Vagina (tissue), 2 donors: ENCODE measurements at regions not wholly inside any gene's neighbourhood (a gene's known extent, or its start where the extent isn't known, plus 50 kb on each side); places are given as distances from the start of the nearest gene placed in this dataset.

Experiments used
- DNase-seq, 2 donors: peaks; one replicate each; pipeline ENCODE4 v3.0.0-alpha.2; 2017; ENCODE audit errors: extremely low spot score in 2 of 2
- H3K27ac ChIP-seq: fragments of 200-600 bp; sonication (generic); one replicate; pipeline ENCODE4 v1.5.1; 2019
- H3K27me3 ChIP-seq: fragments of 200-600 bp; sonication (generic); one replicate; pipeline ENCODE4 v1.5.1; 2019
- H3K36me3 ChIP-seq, 2 donors: fragments of 200-600 bp; sonication (generic); one replicate each; pipeline ENCODE4 v1.5.1; 2017 to 2019
- H3K4me1 ChIP-seq: fragments of 200-600 bp; sonication (generic); one replicate; pipeline ENCODE4 v1.5.1; 2019
- H3K4me3 ChIP-seq, 2 donors: fragments of 200-600 bp; sonication (generic); 1 replicate in 1 of 2; 2 replicates in 1 of 2; pipeline ENCODE4 v1.5.1; 2016 to 2019
- H3K9me3 ChIP-seq: fragments of 200-600 bp; sonication (generic); one replicate; pipeline ENCODE4 v1.5.1; 2019
- POLR2A ChIP-seq, 2 donors: fragments of 450-650 bp; IDR thresholded peaks; one replicate each; pipeline ENCODE4 v1.6.1; 2017; ENCODE audit warnings: antibody characterized with exemption in 2 of 2, mild to moderate bottlenecking in 2 of 2, moderate library complexity in 2 of 2
- POLR2AphosphoS5 ChIP-seq, 2 donors: sonication (generic); formaldehyde crosslinking; IDR thresholded peaks; one replicate each; pipeline ENCODE4 v1.9.0; 2017; ENCODE audit warnings: antibody characterized with exemption in 2 of 2, mild to moderate bottlenecking in 2 of 2, low read depth in 1 of 2; ENCODE audit not compliant: insufficient read depth in 1 of 2
- intact Hi-C: fragments of 100-400 bp; cut with DNase I; formaldehyde crosslinking; loops from one replicate; pipeline ENCODE4 v1.15.1; 2023
- TF ChIP-seq, protein P1 (sequence below), 3 experiments: fragments of 450-650 bp in 2 of 3; fragments of 200-600 bp in 1 of 3; sonication (generic) in 1 of 3; IDR thresholded peaks; one replicate each; pipeline ENCODE4 v1.5.1; 2017 to 2019; ENCODE audit warnings: antibody characterized with exemption in 3 of 3, mild to moderate bottlenecking in 2 of 3, moderate library complexity in 2 of 3

DNA sequence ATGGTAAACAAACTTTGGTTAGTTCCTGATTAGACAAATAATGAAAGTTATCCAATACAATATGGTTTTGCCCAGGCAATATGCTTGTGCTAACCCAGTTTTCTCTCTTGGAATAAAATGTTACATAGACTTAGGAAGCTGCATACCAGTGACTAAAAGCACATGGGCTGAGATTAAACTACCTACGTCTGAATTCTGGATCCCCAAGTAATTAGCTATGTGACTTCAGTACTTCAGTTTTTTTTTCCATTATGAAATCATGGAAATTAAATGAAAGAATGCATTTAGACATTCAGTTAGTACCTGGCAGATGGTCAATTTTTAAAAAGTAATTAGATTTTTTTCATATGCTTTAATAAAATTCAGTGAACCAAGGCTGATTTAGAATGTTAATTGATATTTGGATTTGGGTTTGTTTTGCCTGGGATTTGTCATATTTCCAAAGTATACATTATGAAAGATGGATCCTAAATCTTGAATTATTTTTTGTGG is 213.9 kb downstream of the PTH2R start:
- Histone ChIP-seq H3K9me3 (no peaks in the 10 kb centered on the region), H3K27me3 (no peaks in the 10 kb centered on the region), H3K4me1 (no peaks in the 10 kb centered on the region), H3K4me3 (no peak overlapping the region), H3K27ac (no peak overlapping the region), H3K36me3 (no peaks in the 10 kb centered on the region)
- TF ChIP-seq, protein P1, sequence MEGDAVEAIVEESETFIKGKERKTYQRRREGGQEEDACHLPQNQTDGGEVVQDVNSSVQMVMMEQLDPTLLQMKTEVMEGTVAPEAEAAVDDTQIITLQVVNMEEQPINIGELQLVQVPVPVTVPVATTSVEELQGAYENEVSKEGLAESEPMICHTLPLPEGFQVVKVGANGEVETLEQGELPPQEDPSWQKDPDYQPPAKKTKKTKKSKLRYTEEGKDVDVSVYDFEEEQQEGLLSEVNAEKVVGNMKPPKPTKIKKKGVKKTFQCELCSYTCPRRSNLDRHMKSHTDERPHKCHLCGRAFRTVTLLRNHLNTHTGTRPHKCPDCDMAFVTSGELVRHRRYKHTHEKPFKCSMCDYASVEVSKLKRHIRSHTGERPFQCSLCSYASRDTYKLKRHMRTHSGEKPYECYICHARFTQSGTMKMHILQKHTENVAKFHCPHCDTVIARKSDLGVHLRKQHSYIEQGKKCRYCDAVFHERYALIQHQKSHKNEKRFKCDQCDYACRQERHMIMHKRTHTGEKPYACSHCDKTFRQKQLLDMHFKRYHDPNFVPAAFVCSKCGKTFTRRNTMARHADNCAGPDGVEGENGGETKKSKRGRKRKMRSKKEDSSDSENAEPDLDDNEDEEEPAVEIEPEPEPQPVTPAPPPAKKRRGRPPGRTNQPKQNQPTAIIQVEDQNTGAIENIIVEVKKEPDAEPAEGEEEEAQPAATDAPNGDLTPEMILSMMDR (IDR thresholded peaks at IDR 0.05): no peak
- TF ChIP-seq POLR2A (IDR thresholded peaks at IDR 0.05): no peak
- no peak for TF ChIP-seq POLR2AphosphoS5 (IDR thresholded peaks at IDR 0.05; ENCODE audit: insufficient read depth in 1 of 2, low read depth in 1 of 2)
- intact Hi-C loops: no loop called here
- DNase-seq: no peak

DNA sequence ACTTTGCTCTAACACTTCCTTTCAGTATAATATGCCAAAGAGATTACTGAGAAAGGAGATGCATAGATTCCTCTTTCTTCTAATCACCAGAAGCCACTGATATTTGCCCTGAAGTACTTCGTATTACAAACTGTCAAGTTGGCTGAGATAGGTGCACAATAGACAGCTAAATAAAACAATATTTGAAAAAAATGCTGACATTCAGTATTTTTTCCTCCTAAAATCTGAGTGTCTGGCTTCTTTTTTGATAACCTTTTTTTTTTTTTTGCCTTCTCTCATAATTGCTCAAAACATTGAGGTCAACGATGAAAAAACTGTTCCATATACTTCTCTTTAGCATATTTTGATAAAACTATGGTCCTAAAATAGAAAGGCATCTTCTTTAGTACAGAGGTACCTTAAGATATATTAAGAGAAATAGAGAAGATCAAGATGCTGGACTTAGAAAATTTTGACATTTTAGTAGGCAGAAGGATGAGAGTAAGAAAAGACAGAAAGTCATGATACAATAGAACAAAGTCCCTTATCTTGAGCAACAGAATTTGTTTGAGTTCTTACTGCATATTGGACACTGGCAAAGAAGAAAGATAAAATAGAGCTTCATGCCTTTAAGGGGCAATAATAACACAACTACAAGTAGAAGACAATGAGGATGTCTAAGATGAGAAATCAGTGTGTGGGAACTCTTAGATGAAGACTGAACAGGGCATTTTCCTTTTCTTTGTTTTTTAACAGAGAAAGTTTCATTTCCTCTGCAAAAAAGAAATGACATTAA is 220.7 kb downstream of the PTH2R start:
- H3K4me1 ChIP-seq: no peaks in the 10 kb centered on the region
- no peak for TF ChIP-seq POLR2AphosphoS5 (IDR thresholded peaks at IDR 0.05; ENCODE audit: insufficient read depth in 1 of 2, low read depth in 1 of 2)
- TF ChIP-seq, protein P1 (IDR thresholded peaks at IDR 0.05): no peak
- TF ChIP-seq POLR2A (IDR thresholded peaks at IDR 0.05): no peak
- intact Hi-C loops: no loop called here
- no peak overlapping the region for H3K27ac ChIP-seq
- no peak for DNase-seq
- H3K27me3 ChIP-seq: no peaks in the 10 kb centered on the region
- H3K9me3 ChIP-seq: no peaks in the 10 kb centered on the region
- H3K4me3 ChIP-seq: no peak overlapping the region
- no peaks in the 10 kb centered on the region for H3K36me3 ChIP-seq

DNA sequence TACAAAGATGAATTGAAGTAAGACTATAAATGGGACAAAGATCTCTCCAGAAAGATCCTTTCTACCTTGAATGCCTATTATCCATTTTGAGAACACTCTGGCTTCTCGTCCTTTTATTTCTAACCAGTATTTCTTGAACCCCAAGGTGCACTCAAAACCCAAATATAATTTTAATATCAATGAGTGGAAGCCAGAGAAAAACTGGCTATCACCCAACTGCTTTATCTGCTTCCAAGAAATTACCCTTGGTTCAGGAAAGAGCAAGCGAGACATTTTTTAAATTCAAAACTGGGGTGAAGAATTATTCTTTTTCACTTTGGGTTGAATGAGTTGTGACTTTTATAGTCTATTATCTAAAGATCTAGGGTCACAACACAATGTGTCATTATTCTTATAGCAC is 221.3 kb downstream of the PTH2R start:
- Histone ChIP-seq H3K36me3 (no peaks in the 10 kb centered on the region), H3K27ac (no peak overlapping the region), H3K4me1 (no peaks in the 10 kb centered on the region), H3K4me3 (no peak overlapping the region), H3K9me3 (no peaks in the 10 kb centered on the region), H3K27me3 (no peaks in the 10 kb centered on the region)
- intact Hi-C loops: no loop called here
- TF ChIP-seq, protein P1 (IDR thresholded peaks at IDR 0.05): no peak
- TF ChIP-seq POLR2A (IDR thresholded peaks at IDR 0.05) (no peak), POLR2AphosphoS5 (IDR thresholded peaks at IDR 0.05; ENCODE audit: insufficient read depth in 1 of 2, low read depth in 1 of 2) (no peak)
- DNase-seq: no peak

DNA sequence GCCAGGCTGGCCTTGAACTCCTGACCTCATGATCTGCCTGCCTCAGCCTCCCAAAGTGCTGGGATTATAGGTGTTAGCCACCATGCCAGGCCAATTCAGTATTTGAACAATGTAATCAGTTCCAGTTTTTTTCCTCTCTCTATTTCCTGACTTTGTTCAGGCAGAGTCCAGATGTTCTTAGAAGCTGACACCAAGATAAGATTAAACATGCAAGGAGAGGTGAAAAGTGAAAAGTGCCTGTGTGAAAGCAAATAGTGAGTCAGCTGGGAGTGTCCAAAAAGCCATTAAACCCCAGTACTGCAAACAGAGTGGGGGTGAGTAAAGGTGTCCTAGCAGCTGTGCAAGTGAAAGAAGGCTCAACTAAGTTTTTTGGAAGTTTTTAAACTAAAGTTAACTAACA is 231.5 kb downstream of the PTH2R start:
- DNase-seq: no peak

More for the DNA sequence above, 231.5 kb downstream of the PTH2R start:
- TF ChIP-seq, protein P1 (IDR thresholded peaks at IDR 0.05): no peak
- TF ChIP-seq POLR2A (IDR thresholded peaks at IDR 0.05): no peak
- no peak for TF ChIP-seq POLR2AphosphoS5 (IDR thresholded peaks at IDR 0.05; ENCODE audit: insufficient read depth in 1 of 2, low read depth in 1 of 2)
- no peaks in the 10 kb centered on the region for H3K36me3 ChIP-seq
- no peaks in the 10 kb centered on the region for H3K4me1 ChIP-seq
- intact Hi-C loops: no loop called here
- no peaks in the 10 kb centered on the region for H3K9me3 ChIP-seq
- no peak overlapping the region for H3K4me3 ChIP-seq
- H3K27ac ChIP-seq: no peak overlapping the region
- H3K27me3 ChIP-seq: no peaks in the 10 kb centered on the region
